Suppressor macrophage treated with lipopolysaccharide for 4 hours (primary cell): ENCODE measurements at regions not wholly inside any gene's neighbourhood (a gene's known extent, or its start where the extent isn't known, plus 50 kb on each side); places are given as distances from the start of the nearest gene placed in this dataset.
"Not testable (repeated sequence)": the region's sequence is repeated elsewhere in the genome, so short reads cannot be mapped to it uniquely, and the experiment has no call there.

Source experiments
- DNase-seq: peaks from one replicate; pipeline ENCODE4 v3.0.0-alpha.2; 2020

DNA sequence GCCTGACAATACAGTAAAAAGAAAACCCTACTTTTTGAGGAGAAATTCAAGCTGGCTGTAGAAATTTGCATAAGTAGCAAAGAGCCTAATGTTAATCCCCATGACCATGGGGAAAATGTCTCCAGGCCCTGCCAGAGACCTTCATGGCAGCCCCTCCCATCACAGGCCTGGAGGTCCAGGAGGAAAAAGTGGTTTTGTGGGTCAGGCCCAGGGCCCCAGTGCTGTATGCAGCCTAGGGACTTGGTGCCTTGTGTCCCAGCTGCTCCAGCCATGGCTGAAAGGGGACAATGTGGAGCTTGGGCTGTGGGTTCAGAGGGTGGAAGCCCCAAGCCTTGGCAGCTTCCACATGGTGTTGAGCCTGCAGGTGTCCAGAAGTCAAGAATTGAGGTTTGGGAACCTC lies 813.2 kb downstream of the TMTC2 start:
- not testable (repeated sequence) for DNase-seq

GRCh38 chr12:83477696-83478095 lies 791.0 kb downstream of the TMTC2 start:
- DNase-seq: no peak

GRCh38 chr12:83476695-83477690 lies 790.3 kb downstream of the TMTC2 start:
- no peak for DNase-seq

DNA sequence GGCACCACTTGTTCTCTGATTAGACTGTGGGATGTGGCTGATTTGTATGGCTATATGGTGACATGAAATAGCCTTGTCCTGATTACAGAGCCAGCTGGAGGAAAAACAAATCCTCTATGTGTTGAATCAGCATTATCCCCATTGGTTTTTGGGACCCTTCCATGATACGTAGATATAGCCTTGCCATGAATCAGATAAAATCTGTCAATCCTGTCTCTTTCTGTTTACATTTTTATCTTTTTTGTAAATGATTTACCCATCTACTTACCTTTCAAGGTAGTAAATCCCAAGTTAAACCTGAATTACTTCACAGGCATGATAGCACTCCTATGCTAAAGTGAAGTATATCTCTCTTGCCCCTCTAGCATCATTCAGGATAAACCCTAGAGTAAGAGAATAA lies 789.3 kb downstream of the TMTC2 start:
- no peak for DNase-seq

DNA sequence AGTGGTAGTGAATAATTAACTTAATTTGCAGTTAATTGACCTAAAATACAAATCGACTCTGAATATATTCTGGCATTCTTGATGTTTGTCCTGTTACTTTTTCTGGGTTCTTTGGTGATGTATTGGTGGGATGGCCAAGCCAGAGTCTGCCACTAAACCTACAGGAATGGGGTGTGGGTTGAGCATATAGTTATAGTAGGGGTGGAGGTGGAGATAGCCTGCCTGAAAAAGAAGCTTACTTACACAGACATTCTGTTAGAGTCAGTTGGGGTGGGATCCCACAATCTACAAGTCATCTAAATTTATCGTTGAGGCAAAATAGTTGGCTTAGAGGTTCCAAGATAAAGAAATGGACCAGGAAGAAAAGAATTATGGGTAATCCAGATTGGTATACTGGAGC lies 787.7 kb downstream of the TMTC2 start:
- DNase-seq: no peak

DNA sequence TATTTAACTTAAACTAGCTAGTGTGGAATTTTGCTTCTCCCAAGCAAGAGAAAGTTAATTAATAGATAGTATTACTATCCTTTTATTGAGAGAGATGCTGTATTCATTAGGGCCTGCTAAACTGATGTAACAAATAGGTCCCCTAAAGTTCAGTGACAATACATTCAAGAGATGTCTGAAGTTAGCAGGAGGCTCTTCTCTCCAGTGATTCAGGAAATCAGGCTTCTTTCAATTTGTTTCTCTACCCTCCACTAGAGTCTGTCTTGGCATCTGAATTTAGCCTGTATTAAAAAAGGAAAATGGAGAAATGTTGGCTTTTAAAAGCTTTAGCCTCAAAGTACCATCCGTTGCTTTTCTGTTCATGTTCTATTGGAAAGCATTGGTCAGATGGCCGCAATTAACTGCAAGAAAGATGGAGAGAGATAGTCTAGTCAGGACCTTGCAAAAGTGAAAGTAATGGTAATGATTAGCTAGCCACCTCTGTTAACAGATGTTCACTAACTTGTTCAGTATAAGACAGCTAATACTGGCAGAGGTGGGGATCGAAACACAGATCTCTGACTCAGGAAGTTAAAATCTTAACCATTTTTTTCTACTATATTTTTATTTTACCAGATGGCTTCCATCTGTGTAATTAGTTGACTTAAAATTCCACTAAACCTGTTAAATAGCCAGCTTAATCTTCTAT lies 786.8 kb downstream of the TMTC2 start:
- DNase-seq: no peak

DNA sequence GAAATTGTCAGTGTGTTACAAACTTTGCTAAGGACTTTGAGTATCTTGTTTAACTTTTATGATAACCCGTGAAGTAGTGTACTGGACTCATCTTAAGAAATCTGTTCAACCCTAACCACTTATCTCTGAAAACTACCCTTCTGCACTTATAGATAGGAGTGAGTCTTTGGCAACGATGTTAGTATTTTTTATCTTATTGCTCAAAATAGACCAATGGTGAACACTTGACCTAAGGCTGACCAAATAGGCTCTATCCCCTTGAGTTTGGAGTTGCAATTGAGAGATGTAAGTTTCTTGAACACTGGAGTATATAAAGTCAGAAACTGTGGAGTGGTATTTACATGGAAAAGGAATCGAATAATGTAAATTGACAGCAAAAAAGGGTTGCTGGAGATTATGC lies 786.1 kb downstream of the TMTC2 start:
- no peak for DNase-seq

- no peak for DNase-seq
Observed at GRCh38 chr12:83472350-83472749, 785.6 kb downstream of the TMTC2 start.

DNA sequence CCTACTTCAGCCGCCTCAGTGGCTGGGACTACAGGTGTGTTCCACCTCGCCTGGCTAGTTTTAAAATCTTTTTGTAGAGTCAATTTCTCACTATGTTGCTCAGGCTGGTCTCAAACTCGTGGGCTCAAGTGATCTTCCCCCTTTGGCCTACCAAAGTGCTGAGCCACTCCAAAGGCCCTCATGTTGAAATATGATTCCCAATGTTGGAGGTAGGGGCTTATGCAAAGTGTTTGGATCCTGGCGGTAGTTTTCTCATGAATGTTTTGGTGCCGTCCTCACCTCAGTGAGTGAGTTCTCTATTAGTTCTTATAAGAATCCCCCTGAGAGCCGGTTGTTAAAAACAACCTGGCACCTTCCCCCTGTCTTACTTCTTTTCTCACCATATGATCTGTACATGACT lies 784.6 kb downstream of the TMTC2 start:
- no peak for DNase-seq

GRCh38 chr12:83470749-83471148 lies 784.0 kb downstream of the TMTC2 start:
- no peak for DNase-seq

DNA sequence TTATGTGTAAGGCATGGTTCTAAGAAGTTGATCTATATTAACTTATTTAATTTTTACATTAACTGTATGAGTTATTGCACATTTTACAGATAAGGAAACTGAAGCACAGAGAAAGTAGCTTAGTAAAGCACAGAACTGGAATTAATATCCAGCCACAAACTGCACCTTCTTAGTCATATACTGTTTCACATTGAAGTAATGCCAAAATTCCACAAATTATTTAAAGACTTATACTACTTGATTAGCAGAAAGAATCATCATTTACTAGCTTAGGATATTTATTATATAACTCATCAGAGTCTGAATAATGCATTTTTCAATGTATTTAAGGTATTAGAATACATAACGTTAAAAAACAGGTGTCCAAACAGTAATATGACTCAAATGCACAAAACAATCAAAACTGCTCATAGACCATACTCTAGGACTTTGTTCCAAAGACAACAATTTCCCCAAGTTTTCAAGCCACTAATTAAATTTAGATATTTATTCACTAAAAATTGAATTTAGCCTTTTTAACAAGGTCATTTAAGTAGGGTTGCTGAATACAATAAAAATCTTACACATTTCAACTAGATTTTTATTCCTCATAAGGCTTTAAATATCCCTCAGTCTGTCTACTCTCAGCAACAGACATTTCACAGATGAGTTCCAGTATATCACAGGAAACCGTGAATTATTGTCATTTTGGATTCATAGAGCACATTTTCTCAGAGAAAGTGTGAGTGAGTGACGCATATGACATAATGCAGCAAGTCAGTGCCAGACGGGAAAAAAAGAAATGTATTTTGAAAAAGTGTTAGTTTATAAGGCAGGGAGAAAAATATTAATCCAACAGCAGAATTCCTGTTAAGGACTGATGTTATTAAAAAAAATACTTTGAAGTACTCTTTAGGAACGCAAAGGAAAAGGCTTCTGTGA lies 782.5 kb downstream of the TMTC2 start:
- DNase-seq: no peak

- no peak for DNase-seq
Observed at GRCh38 chr12:83465632-83466031, 778.9 kb downstream of the TMTC2 start.

GRCh38 chr12:83462419-83462818 lies 775.7 kb downstream of the TMTC2 start:
- no peak for DNase-seq

- DNase-seq: no peak
Observed at GRCh38 chr12:83461336-83461935, 774.7 kb downstream of the TMTC2 start.

DNA sequence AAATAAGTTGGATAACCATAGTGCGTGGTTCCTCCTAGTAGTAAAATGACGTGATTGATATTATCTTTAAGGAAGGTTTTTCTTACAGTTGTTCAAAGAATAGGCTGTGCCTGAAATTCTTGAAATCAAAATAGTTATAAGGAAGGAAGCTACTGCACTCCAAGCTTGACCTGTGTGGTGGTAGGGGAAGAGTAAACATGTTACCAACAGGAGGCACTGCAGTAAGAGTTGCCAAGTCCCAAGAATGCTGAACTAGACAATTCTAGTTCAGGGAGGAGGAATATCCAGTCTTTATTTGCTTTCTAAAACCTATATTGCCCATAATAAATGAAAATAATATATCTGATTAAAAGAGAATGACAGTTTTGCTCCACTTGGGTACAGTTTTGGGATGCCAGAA lies 764.5 kb downstream of the TMTC2 start:
- DNase-seq: no peak

DNA sequence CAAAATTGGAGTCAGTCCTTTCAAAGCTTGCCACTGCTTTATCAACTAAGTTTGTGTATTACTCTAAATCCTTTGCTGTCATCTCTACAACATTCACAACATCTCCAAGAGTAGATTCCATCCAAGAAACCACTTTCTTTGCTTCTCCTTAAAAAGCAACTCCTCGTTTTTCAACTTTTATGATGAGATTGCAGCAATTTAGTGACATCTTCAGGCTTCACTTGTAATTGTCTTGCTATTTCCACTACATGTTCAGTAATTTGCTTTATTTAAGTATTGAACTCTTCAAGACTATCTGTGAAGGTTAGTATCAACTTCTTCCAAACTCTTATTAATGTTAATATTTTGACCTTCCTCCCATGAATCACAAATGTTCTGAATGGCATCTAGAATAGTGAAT lies 747.9 kb downstream of the TMTC2 start:
- DNase-seq: no peak

DNA sequence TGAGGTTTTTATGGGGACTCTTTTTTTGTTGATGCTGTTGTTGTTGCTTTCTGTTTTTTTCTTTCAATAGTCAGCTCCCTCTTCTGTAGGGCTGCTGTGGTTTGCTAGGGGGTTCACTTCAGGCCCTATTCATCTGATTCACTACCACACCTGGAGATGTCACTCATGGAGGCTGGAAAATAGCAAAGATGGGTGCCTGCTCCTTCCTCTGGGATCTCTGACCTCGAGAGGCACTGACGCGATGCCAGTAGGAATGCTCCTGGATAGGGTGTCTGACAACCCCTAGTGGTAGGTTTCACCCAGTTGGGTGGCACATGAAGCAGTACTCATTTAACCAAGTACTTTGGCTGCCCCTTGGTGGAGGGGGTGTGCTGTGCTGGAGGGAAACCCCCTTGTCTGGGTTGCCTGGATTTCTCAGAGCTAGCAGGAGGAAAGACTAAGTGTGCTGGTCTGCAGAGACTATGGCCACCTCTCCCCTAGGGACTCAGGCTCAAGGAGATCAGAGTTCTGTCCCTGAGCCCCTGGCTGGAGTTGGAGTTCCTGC lies 745.5 kb downstream of the TMTC2 start:
- DNase-seq: no peak

DNA sequence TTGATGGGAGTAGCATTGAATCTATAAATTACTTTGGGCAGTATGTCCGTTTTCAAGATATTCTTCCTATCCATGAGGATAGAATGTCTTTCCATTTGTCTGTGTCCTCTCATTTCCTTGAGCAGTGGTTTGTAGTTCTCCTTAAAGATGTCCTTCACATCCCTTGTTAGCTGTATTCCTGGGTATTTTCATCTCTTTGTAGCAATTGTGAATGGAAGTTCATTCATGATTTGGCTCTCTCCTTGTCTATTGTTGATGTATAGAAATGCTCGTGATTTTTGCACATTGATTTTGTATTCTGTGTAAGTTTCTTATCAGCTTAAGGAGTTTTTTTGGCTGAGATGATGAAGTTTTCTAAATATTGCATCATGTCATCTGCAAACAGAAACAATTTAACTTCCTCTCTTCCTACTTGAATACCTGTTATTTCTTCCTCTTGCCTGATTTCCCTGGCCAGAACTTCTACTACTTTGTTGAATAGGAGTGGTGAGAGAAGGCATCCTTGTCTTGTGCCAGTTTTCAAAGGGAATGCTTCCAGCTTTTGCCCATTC lies 741.0 kb downstream of the TMTC2 start:
- not testable (repeated sequence) for DNase-seq

DNA sequence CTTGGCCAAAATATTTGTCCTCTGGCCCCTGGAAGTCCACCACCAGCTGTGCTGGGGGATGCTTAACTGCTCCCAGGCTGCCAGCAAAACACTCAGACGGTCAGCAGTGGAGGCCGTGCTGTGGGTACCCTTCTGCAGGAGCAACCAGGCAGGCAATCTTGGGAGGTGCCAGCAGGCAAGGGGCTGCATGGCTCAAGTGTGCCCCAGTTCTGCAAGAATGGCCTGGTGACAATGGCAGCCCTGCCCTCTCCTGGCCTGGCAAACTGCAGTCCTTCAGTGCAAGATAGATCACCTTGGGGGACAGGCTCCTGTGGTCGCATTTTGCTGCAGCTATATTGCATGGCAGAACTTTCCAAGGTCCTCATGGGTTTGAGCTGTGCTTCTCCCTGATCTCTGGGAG lies 728.3 kb downstream of the TMTC2 start:
- DNase-seq: no peak

GRCh38 chr12:83408851-83409250 lies 722.1 kb downstream of the TMTC2 start:
- DNase-seq: no peak

- no peak for DNase-seq
Observed at GRCh38 chr12:83408146-83408545, 721.4 kb downstream of the TMTC2 start.

DNA sequence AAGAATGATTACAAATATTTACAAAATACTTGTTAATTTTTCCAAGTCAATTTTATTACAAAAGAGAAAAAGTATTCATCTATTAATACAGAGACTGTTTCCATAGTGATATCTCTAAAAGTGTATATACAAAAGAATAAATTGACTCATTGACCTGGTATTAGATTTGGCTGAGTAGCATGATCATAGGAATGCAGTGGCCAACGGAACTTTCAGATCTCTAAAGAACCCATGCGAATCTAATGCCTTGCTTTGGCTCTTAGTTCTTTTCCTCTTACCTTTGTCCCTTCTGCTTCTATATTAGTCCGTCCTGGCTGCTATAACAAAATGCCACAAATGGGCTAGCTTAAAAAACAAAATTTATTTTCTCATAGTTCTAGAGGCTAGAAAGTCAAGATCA lies 717.8 kb downstream of the TMTC2 start:
- DNase-seq: no peak
